ENCODE measurements at regions not wholly inside any gene's neighbourhood (a gene's known extent, or its start where the extent isn't known, plus 50 kb on each side); places are given as distances from the start of the nearest gene placed in this dataset.

DNA sequence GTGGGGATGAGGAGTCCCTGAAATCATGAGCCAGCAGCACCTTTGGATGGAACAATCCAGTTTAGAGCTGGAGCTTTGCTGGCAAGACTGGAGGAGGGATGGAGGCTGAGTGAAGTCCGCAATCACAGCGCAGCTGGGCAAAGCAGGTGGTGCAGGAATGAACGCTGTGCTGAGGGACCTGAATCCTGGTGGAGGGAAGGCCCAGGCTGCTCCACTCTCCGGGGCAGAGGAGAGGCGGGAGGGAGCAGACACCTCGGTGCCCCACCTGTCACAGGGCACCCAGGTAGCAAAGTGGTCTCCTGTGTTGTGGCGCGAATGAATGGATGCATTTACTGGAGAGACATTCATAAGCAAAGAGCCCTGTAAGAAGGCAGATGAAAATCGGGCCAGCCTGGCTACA, 124.8 kb upstream of the ANO1 start:
- no peak for DNase-seq

GRCh38 chr11:69954756-69955155, 123.4 kb upstream of the ANO1 start:
- no peak for DNase-seq

DNA sequence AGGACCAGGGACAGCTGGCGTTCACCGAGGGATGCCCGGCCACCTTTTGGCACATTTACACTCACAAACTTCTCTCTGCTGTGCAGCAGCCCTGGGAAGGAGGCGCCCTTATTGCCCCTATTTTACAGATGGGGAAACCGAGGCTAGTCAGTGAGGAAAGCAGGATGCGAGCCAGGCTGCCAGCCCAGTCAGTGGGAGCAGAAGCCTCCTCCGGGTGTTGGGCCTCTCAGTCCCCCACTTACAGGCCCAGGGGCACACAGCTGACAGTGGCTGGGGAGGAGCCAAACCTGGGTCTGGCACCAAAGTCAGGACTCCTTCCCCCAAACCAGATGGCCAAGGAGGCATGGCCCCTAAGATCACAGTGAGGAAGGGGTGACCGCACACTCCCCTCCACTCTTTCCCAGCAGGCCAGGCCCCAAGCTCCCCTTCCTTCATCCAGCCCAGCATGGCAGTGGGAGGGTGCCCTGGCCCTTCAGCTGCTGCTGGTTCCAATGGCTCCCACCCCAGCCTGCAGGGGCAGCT, 121.4 kb upstream of the ANO1 start:
- DNase-seq: no peak

DNA sequence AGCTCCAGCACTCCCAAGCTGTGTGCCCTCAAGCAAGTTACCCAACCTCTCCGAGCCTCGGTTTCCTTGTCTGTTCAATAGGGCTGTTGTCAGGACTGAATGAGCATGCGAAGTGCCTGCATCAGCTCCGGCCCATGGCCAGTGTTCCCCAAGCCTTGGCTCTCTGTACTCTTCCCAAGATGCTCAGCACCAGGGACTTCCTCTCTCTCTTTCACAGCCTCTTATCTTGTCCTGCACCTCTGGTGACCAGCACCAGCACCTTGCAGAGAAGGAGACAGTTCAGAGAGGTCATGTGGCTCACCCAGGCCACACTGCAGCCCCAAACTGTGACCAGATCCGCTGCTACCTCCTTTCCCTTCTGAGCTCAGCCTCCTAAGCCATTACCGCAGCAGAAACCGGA, 120.3 kb upstream of the ANO1 start:
- DNase-seq: no peak

GRCh38 chr11:69958308-69958707, 119.8 kb upstream of the ANO1 start:
- DNase-seq: no peak

DNA sequence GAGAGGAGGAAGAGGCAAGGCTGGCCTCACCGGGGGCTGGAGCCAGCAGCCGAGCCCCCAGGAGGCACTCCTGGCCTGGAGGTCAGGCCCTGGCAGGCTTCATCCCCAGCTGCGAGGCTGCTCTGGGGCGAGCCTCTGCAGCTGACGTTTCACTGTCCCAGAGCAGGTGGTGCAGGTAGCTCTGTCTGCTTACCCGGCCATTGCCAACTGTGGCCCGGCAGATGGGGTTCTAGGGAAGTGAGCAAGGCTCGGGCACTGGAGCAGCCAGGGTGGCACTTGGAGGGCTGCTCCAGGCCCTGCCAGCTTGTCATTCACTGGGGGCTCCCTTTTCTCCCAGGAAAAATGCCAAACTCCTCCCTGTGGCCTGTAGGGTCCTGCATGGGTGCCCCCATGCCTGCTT, 118.7 kb upstream of the ANO1 start:
- DNase-seq: no peak

DNA sequence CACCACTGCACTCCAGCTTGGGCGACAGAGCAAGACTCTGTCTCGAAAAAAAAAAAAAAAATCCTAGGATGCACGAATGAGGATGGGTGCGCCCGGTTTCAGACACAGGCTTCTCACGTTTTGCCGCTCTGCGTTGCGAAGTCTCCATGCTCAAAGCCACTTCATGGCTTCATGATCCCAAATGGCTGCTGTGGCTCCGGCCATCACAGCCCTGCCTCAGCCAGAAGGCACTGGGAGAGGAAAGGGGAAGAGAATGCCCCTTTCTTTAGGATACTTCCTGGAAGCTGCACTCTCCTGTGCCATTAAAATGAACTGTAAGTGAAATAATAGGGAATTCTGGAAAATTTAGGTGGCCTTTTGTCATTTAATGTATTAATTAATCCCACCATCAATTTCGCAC, 116.4 kb upstream of the ANO1 start:
- DNase-seq: no peak

DNA sequence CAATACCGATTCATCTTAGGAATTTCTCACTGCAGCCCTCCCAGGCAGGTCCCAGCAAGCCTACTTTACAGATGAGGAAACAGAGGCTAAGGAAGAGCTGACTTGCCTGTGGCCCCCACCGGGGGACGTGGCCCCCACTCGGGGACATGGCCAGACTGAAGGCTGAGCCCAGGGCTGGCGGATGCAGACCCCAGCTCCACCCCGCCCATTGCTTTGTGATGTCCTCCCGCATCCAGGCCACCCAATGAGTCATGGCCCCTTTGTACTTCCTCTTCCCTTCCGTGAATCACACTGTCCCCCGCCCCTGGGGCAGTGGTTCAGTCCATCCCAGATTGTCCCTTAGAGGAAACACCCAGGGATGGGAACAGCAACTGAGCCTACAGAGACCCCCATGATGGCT, 116.0 kb upstream of the ANO1 start:
- DNase-seq: no peak

DNA sequence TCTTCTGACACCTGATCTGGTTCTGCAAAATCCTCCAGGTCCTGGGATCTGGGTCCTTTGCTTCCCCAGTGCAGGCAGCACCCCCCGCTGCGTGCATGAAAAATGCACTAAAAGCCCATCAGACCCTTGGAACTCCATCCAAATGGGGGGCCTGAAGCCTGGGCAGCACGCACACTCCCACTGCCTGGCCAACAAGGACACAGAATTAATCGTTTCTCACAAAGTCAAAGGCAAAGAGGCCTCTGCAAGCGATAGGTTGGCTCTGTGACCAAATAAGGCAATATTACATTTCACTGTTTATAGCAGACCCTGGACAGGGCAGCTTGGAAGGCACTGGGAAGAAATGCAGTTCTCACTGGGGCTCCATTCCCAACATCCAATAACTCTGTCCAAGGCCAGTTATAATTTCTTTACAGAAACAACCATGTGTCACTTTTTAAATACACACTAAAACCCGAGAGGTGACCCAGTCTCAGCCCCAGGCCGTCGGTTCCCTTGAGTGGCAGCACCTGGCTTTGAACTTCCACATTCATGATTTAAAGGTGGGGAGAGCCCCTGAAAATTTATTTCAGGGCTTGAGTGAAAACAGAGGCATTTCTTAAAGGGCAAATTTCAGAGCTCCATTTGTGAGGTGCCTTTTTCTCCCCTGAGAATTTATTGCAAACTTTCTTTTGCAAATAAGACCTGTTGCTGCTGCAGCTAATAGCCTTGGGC, 114.4 kb upstream of the ANO1 start:
- no peak for DNase-seq

GRCh38 chr11:69964247-69964643, 113.9 kb upstream of the ANO1 start:
- no peak for DNase-seq

DNA sequence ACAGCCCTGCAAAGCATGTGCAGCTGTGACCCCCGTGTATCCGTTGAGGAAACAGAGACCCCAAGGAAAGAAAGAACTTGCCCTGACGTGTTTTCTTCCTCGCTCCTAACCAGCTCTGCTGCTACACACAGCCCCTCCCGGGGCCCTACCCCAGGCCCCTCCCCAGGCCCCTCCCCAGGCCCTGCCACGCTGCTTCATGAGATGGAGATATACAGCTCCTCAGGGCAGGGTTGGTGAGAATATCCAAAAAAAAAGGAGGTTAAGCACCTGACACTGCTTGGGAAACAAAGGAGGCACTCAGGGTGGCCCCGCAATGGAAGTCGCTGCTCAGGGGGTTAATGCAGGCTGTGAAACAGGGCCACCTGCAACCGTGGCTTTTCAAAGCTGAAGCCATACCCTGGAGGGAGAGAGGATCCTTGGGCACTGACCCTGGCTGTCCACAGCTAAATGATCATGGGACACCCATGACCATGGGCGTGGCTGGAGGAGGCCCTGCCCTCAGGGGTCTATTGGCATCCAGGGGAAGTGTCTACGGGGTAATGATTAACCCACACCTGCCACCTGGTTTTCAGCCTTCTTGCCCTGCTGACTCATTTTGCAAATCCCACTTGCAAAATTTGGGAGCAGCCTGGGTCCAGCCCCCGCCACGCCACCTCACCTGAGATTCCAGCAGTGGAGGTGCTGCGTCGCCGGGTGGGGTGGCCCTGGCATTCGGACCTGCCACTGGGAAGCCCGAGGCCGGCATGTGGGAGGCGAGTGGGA, 112.1 kb upstream of the ANO1 start:
- no peak for DNase-seq

- DNase-seq: no peak
Observed at GRCh38 chr11:69966583-69966835, 111.6 kb upstream of the ANO1 start.

DNA sequence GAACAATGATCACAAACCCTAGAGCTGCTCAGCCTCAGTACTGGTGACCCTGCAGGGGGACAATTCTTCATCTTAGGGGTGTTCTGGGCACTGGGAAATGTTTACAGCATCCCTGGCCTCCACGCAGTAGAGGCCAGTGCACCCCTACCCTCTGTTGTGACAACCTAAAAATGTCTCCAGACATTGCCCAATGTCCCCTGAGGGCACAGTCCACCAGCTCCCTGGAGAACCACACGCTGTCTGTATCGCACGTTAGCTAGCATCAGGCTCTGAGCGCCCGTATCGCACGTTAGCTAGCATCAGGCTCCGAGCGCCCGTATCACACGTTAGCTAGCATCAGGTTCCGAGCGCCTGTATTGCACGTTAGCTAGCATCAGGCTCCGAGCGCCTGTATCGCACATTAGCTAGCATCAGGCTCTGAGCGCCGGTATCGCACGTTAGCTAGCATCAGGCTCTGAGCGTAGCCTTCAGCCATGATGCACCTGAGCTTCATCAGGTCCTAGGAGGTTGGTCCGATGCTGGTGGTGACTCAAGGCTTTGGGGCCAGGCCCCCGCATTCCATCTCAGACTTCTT, 111.1 kb upstream of the ANO1 start:
- no peak for DNase-seq

DNA sequence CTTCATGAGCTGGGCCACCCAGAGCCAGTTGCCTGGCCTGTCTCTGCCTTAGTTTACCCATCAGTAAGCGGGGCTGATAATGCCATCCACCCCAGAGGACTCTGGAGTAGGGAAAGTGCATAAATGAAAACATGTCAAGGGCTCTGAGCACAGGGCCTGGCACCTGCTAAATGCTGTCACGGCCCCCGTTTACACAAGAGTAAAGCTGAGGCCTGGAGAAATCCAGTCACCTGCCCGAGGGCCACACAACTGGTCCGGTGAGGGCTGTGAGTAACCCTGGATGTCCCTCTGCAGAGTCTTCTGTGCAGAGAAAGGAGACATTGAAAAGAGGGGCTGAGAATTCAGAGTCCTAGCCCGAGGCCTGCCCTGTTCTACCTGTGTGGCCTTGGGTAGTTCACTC, 110.6 kb upstream of the ANO1 start:
- DNase-seq: no peak

- no peak for DNase-seq
Observed at GRCh38 chr11:69968396-69969347, 109.4 kb upstream of the ANO1 start.

DNA sequence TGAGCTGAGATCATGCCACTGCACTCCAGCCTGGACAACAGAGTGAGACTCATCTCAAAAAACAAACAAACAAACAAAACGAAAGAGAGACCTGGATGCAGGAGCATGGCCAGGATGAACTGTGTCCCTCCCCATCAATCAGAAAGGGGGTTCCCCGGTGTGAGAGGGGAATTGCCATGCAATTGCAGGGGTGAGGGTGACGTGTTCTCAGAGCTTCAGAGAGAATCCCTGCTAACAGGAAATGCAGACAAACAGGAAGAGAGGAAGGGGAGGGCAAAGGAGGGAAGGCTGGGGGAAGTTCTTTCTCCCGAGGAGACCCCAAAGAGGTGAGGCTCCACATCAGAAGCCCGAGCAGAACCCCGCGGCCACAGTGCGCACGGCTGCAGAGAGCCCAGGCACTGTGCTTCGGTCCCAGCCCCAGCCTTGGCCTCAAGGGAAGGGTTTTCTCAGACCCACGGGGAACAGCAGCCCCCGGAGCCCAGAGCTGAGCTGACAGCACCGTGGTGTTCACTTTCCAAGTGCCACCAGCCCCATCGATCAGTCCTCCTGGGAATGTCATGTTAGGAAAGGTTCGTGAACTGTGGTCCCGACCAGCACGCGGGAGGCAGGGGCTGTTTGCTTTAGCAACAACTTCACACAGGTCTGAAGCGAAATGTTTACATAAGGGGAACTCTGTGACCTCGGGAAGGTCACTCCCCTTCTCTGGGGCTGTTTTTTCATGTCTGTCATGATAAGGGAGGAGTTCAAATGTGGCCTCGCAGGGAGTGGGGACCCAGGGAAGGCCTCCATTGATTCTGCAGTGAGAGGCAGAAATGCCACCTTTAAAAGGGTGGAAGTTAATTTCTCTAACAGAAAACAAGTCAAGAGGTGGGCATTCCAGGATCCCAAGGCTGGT, 108.0 kb upstream of the ANO1 start:
- no peak for DNase-seq

DNA sequence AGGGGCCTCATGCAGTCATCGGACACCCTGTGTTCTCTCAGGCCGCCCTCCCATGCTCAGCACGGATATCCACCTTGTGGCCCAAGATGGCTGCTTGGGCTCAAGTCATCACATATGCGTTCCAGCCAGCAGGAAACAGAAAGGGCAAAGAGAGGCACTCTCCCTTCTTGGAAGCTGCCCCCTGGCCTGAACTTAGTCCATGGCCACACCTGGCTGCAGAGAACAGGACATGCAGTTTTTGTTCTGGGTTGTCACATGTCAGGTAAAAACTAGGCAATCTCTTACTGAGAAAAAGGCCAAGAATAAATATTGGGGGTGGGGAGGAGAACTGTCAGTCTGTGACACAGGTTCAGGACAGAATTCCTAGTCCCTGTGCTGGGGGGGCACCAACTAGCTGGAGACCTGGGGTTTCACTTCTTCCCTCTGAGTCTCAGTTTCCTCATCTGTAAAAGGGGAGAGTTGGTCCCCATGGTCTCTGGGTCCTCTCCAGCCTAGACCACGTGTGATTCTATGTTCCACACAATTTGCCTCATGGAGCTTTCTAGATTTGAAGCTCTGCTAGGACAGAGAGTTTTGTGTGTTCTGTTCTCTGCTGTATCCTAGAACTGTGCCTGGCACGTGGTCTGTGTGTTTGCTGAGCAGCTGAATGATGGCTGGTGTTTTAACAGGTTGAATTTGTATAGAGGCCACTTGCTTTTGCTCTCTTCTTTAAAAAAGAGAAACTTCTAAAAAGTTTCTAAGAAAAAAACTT, 107.2 kb upstream of the ANO1 start:
- DNase-seq: no peak

DNA sequence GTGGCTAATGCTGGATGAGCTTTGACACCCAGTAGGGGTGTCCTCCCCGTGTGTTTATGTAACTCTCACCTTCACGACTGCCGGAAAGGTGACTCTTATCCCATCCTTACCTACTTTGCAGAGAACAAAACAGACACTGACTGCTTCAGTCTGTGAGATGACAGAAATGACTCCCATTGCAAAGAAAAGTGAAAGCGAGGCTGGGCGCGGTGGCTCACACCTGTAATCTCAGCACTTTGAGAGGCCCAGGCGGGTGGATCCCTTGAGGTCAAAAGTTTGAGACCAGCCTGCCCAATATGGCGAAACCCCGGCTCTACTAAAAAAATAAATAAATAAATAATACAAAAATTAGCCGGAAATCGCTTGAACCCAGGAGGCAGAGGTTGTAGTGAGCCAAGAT, 106.4 kb upstream of the ANO1 start:
- no peak for DNase-seq

DNA sequence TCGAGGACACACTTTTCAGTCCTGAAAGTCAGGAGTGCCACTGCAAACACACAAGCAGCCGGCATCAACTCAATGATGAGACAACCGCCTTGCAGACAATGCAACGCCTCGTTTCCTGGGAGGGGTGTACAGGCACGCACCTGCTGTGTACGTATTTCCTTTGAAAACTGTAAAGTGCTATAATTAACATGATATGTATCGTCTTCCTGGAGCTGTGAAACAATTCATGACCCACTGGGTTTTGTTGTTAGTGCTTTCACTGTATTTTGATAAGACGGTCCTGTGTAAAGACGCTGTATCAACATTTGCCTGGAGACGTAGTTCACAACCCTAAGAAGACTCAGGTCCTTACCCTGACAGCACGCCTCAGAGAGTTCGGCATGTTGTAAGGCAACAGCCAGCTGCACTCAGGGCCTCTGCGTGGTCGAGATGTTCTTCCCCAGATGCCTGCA, 105.7 kb upstream of the ANO1 start:
- DNase-seq: no peak

- DNase-seq: no peak
Observed at GRCh38 chr11:69974528-69974927, 103.6 kb upstream of the ANO1 start.

DNA sequence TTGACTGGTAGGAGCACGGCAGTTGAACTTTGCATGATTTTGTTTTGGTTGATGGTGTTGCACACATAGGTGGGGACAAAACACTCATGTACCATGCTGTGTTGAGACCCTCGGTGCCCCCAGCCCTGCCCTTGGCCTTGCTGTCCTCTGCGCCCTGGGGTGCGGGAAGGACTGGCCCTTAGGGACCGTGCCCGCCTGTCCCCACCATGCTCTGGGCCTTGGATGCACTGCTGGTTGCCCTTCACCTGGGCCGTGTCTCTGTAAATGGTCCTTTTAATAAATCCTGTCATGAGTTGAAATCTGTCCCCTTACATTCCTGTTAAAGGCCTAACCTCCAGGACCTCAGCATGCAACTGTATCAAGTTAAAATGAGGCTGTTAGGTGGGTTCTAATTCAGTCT, 102.3 kb upstream of the ANO1 start:
- no peak for DNase-seq
